NOMO-1 treated with DMSO at 0.1 percent for 48 hours (cell line): ENCODE measurements at regions not wholly inside any gene's neighbourhood (a gene's known extent, or its start where the extent isn't known, plus 50 kb on each side); places are given as distances from the start of the nearest gene placed in this dataset.
"Not testable (repeated sequence)": the region's sequence is repeated elsewhere in the genome, so short reads cannot be mapped to it uniquely, and the experiment has no call there.

Source experiments
- DNase-seq: peaks from one replicate; lab custom pipeline; 2025; ENCODE audit not compliant: unreplicated experiment; lab: John Stamatoyannopoulos, UW

GRCh38 chr11:127994736-127995135 lies 592.6 kb downstream of the ETS1 start:
- DNase-seq: no peak

GRCh38 chr11:127993788-127994187 lies 593.6 kb downstream of the ETS1 start:
- DNase-seq: no peak

GRCh38 chr11:127993281-127993680 lies 594.1 kb downstream of the ETS1 start:
- DNase-seq: no peak

- no peak for DNase-seq
These were observed 601.3 kb downstream of the ETS1 start for GRCh38 chr11:127986073-127986472.

GRCh38 chr11:127972816-127973215 lies 614.5 kb downstream of the ETS1 start:
- no peak for DNase-seq

- DNase-seq: no peak
These were observed 615.9 kb downstream of the ETS1 start for GRCh38 chr11:127971448-127971847.

GRCh38 chr11:127966821-127967220 lies 620.5 kb downstream of the ETS1 start:
- DNase-seq: no peak

- no peak for DNase-seq
These were observed 621.3 kb downstream of the ETS1 start for GRCh38 chr11:127965939-127966668.

GRCh38 chr11:127962416-127962815 lies 624.9 kb downstream of the ETS1 start:
- no peak for DNase-seq

- no peak for DNase-seq
These were observed 637.2 kb downstream of the ETS1 start for GRCh38 chr11:127950162-127950561.

GRCh38 chr11:127943763-127944162 lies 643.6 kb downstream of the ETS1 start:
- no peak for DNase-seq

GRCh38 chr11:127943152-127943551 lies 644.2 kb downstream of the ETS1 start:
- no peak for DNase-seq

GRCh38 chr11:127941554-127941953 lies 645.8 kb downstream of the ETS1 start:
- DNase-seq: not testable (repeated sequence)

GRCh38 chr11:127939000-127939399 lies 648.4 kb downstream of the ETS1 start:
- DNase-seq: no peak

GRCh38 chr11:127935081-127935480 lies 652.3 kb downstream of the ETS1 start:
- DNase-seq: no peak

GRCh38 chr11:127933961-127934360 lies 653.4 kb downstream of the ETS1 start:
- DNase-seq: not testable (repeated sequence)

- DNase-seq: no peak
These were observed 655.6 kb downstream of the ETS1 start for GRCh38 chr11:127931803-127932202.

GRCh38 chr11:127926721-127927120 lies 660.6 kb downstream of the ETS1 start:
- no peak for DNase-seq

- DNase-seq: no peak
These were observed 661.9 kb downstream of the ETS1 start for GRCh38 chr11:127925475-127925874.

GRCh38 chr11:127919206-127920000 lies 668.0 kb downstream of the ETS1 start:
- DNase-seq: no peak

GRCh38 chr11:127902382-127902781 lies 685.0 kb downstream of the ETS1 start:
- DNase-seq: no peak
